Stimulated activated CD4-positive, alpha-beta T cell treated with anti-CD3 and anti-CD28 coated beads, Interleukin-12 subunit alpha, Interleukin-12 subunit beta, amount 100 ng/mL, for 24 hours (primary cell): ENCODE measurements at regions not wholly inside any gene's neighbourhood (a gene's known extent, or its start where the extent isn't known, plus 50 kb on each side); places are given as distances from the start of the nearest gene placed in this dataset.
"Not testable (repeated sequence)": the region's sequence is repeated elsewhere in the genome, so short reads cannot be mapped to it uniquely, and the experiment has no call there.

Source experiments
- DNase-seq, 2 experiments: peaks; one replicate each; pipeline ENCODE4 v3.0.0-alpha.2; 2020; ENCODE audit warnings: low read depth in 2 of 2

GRCh38 chr12:60498656-60499055 lies 902.8 kb downstream of the SLC16A7 start:
- no peak for DNase-seq

- no peak for DNase-seq
These were observed 905.4 kb downstream of the SLC16A7 start for GRCh38 chr12:60501124-60501729.

- DNase-seq, result no peak
These were observed 927.0 kb downstream of the SLC16A7 start for GRCh38 chr12:60522684-60523400.

DNA sequence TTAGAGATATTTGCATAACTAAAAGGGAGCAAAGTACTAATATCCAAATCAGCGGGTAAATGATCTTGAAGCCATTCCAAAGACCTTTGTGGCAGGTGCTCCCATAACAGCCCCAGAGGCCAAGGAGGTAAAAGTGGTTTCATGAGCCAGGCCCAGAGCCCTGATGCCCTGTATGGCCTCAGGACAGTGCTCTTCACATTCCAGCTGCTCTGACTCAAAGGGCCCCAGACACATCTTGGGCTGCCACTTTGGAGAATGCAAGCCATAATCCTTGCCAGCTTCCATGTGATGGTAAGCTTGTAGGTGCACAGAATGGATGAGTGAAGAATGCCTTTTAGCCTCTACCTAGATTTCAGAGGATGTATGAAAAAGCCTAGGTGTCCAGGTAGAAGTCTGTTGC lies 933.4 kb downstream of the SLC16A7 start:
- no peak for DNase-seq

GRCh38 chr12:60529723-60530122 lies 933.9 kb downstream of the SLC16A7 start:
- no peak for DNase-seq

DNA sequence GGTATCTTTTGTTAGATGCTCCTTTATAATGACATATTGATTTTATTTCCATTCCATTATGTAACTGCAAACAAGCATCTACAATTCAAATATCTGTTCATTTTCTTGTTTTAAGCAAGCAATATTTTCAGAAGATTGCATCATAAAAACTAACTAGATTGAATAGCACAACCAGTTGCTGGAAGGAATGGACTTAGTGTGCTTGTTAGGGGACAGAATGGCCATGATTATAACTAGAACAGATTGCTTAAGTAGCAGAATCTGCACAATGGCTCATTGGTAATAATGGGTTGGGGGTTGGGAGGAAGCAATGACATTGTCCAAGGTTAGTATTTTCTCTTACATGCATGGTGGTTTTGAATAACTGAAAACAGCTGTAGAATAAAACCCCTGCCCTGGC lies 939.5 kb downstream of the SLC16A7 start:
- DNase-seq, result no peak

GRCh38 chr12:60539592-60539991 lies 943.8 kb downstream of the SLC16A7 start:
- DNase-seq, result no peak

DNA sequence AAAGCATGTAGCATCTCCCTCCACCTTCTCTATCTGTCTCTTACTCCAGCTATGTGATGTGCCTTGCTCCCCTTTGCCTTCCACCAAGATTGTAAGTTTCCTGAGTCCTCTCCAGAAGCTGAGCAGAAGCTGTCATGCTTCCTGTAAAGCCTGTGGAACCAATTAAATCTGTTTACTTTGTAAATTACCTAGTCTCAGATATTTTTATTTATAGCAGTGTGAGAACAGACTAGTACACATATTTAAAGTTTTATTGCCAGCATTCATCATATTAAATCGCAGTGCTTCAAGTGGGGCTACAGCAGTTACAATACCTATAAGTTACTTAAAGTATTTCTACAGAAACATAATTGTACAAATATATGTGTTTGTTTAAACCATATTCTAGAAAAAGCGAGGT lies 973.1 kb downstream of the SLC16A7 start:
- DNase-seq, result no peak

- no peak for DNase-seq
These were observed 981.8 kb downstream of the SLC16A7 start for GRCh38 chr12:60577607-60578006.

GRCh38 chr12:60587664-60588063 lies 991.8 kb downstream of the SLC16A7 start:
- DNase-seq, result not testable (repeated sequence)

- DNase-seq, result no peak
These were observed 998.3 kb downstream of the SLC16A7 start for GRCh38 chr12:60594035-60594711.

GRCh38 chr12:60602601-60603000 lies 1006.8 kb downstream of the SLC16A7 start:
- DNase-seq, result no peak

DNA sequence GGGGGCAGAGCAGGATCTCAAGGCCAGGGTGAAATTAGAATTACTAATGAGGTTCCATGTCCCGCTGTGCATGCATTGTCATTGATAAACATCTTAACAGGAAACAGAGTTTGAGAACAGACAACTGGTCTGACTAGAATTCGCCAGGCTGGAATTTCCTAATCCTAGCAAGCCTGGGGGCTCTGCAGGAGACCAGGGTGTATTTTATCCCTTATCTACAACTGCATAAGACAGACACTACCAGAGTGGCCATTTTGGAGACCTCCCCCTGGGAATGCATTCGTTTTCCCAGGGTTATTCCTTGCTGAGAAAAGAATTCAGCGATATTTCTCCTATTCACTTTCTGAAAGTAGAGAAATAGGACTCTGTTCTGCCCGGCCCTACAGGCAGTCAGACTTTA lies 1007.6 kb downstream of the SLC16A7 start:
- not testable (repeated sequence) for DNase-seq

DNA sequence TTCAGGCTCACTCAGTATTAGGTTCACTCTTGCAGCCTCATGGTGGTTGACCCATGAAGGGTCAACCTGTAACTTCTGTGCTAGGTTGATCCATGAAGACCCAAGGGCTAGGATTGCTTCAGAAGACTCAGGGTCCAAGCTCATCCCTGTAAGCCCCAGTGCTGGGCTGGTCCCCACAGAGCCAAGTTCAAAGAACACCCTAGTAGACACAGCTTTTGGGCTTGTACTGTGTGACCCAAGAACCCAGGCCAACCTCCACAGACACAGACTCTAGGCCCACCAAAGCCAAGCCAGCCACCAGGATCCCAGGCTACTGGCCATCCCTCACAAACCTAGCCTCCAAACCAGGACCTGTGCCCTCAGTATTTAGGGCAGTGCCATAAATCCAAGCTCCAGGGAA lies 1020.6 kb downstream of the SLC16A7 start:
- DNase-seq, result no peak

GRCh38 chr12:60630796-60631195 lies 1035.0 kb downstream of the SLC16A7 start:
- DNase-seq, result no peak

- no peak for DNase-seq
These were observed 1048.2 kb downstream of the SLC16A7 start for GRCh38 chr12:60644076-60644475.

DNA sequence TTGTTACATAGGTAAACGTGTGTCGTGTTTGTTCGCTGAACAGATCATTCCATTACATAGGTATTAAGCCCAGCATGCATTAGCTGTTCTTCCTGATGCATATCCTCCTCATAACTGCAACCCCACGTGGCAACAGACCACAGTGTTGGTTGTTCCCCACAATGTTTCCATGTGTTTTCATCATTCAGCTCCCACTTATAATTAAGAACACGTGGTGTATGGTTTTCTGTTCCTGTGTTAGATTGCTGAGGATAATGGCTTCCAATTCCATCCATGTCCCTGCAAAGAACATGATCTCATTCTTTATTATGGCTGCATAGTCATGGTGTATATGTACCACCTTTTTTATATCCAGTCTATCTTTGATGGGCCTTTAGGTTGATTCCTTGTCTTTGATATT lies 1071.1 kb downstream of the SLC16A7 start:
- DNase-seq, result no peak

- no peak for DNase-seq
These were observed 1077.1 kb downstream of the SLC16A7 start for GRCh38 chr12:60672949-60673348.

DNA sequence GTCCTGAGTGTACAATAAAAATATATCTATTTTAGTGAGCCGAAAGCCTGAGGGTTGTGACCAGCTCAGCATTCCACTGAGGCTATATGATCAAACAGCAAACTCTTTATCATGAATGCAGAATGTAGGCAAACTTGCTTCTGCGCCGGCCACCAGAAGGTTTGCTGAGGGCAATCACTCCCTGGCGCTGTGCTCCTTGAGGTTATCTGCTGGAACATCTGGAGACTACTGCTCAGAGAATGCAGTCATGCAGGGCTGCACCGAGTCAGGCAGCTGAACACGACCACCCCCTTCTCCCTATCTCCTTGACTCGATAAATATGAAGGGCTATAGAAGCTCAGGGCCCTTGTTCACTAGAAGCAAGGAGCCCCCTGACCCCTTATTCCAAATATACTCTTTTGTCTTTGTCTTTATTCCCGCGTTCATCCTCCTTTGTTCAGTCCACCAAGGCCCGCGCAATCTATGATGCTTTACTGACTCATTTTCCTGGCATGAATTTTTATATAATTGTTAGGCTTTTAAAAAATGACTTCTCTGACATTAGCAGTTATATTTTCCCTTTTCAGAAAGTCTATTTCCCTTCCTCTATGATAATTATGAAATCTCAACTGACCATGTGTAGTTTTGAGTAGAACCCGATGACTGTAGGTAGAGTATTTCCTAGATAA lies 1089.3 kb downstream of the SLC16A7 start:
- no peak for DNase-seq

DNA sequence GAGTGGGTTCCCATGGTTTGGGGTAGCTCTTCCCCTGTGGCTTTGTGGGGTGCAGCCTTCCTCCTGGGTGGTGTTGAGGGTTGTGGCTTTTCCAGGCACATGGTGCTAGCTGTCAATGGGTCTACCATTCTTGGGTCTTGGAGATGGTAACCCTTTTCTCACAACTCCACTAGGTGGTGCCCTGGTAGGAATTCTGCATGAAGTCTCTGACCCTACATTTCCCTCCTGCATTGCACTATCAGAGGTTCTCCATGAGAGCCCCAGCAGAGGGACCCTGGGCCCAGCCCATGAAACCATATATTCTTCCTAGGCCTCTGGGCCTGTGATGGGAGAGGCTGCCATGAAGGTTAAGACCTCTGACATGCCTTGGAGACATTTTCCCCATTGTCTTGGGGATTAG lies 1093.3 kb downstream of the SLC16A7 start:
- DNase-seq, result no peak

- DNase-seq, result no peak
These were observed 1097.3 kb downstream of the SLC16A7 start for GRCh38 chr12:60693019-60693626.
